ENCODE measurements at regions not wholly inside any gene's neighbourhood (a gene's known extent, or its start where the extent isn't known, plus 50 kb on each side); places are given as distances from the start of the nearest gene placed in this dataset.
"Not testable (repeated sequence)": the region's sequence is repeated elsewhere in the genome, so short reads cannot be mapped to it uniquely, and the experiment has no call there.

GRCh38 chr21:9738527-9738926 lies 782.9 kb upstream of the TPTE start:
- TF ChIP-seq CTCF (IDR thresholded peaks at IDR 0.05; ENCODE audit: unreplicated experiment), result no peak
- Mint-ChIP-seq H3K36me3 (peaks cover 6% of the 10 kb centered on the region), H3K9me3 (peaks cover 25% of the 10 kb centered on the region), H3K4me3 (no peak overlapping the region), H3K27ac (no peak overlapping the region), H3K4me1 (no peaks in the 10 kb centered on the region), H3K27me3 (ENCODE audit: low read depth) (no peaks in the 10 kb centered on the region)
- DNase-seq (ENCODE audit: low spot score in 2 of 2, unreplicated experiment in 2 of 2), result no peak

GRCh38 chr21:9739240-9739639 lies 782.1 kb upstream of the TPTE start:
- no peak overlapping the region for H3K27ac Mint-ChIP-seq
- no peak for TF ChIP-seq CTCF (IDR thresholded peaks at IDR 0.05; ENCODE audit: unreplicated experiment)
- DNase-seq (ENCODE audit: low spot score in 2 of 2, unreplicated experiment in 2 of 2), result no peak
- H3K4me3 Mint-ChIP-seq, result no peak overlapping the region
- no peaks in the 10 kb centered on the region for H3K4me1 Mint-ChIP-seq
- H3K36me3 Mint-ChIP-seq, result peaks cover 6% of the 10 kb centered on the region
- no peaks in the 10 kb centered on the region for H3K27me3 Mint-ChIP-seq (ENCODE audit: low read depth)
- peaks cover 25% of the 10 kb centered on the region for H3K9me3 Mint-ChIP-seq

GRCh38 chr21:9740177-9740941 lies 781.0 kb upstream of the TPTE start:
- peaks cover 25% of the 10 kb centered on the region for H3K9me3 Mint-ChIP-seq
- not testable (repeated sequence) for H3K27ac Mint-ChIP-seq; H3K4me1 Mint-ChIP-seq; H3K27me3 Mint-ChIP-seq (ENCODE audit: low read depth); H3K36me3 Mint-ChIP-seq; H3K4me3 Mint-ChIP-seq; DNase-seq (ENCODE audit: low spot score in 2 of 2, unreplicated experiment in 2 of 2)

GRCh38 chr21:9740991-9741742 lies 780.2 kb upstream of the TPTE start:
- H3K27me3 Mint-ChIP-seq (ENCODE audit: low read depth), result not testable (repeated sequence)
- H3K9me3 Mint-ChIP-seq, result peaks cover 25% of the 10 kb centered on the region

GRCh38 chr21:9743566-9743965 lies 777.8 kb upstream of the TPTE start:
- not testable (repeated sequence) for DNase-seq (ENCODE audit: low spot score in 2 of 2, unreplicated experiment in 2 of 2); H3K36me3 Mint-ChIP-seq; H3K27ac Mint-ChIP-seq; H3K27me3 Mint-ChIP-seq (ENCODE audit: low read depth); H3K4me3 Mint-ChIP-seq; H3K4me1 Mint-ChIP-seq
- H3K9me3 Mint-ChIP-seq, result peaks cover 25% of the 10 kb centered on the region

More at GRCh38 chr21:9740991-9741742, 780.2 kb upstream of the TPTE start:
- not testable (repeated sequence) for H3K4me3 Mint-ChIP-seq; DNase-seq (ENCODE audit: low spot score in 2 of 2, unreplicated experiment in 2 of 2); H3K27ac Mint-ChIP-seq; H3K4me1 Mint-ChIP-seq; H3K36me3 Mint-ChIP-seq

- H3K27ac Mint-ChIP-seq; H3K4me3 Mint-ChIP-seq; H3K36me3 Mint-ChIP-seq; H3K4me1 Mint-ChIP-seq; DNase-seq (ENCODE audit: low spot score in 2 of 2, unreplicated experiment in 2 of 2); H3K27me3 Mint-ChIP-seq (ENCODE audit: low read depth): not testable (repeated sequence)
- H3K9me3 Mint-ChIP-seq, result peaks cover 25% of the 10 kb centered on the region
Measured at GRCh38 chr21:9744166-9744565, 777.2 kb upstream of the TPTE start.

GRCh38 chr21:9744593-9744992 lies 776.8 kb upstream of the TPTE start:
- H3K4me1 Mint-ChIP-seq; H3K4me3 Mint-ChIP-seq; DNase-seq (ENCODE audit: low spot score in 2 of 2, unreplicated experiment in 2 of 2); H3K27me3 Mint-ChIP-seq (ENCODE audit: low read depth); H3K36me3 Mint-ChIP-seq; H3K27ac Mint-ChIP-seq: not testable (repeated sequence)
- H3K9me3 Mint-ChIP-seq, result peaks cover 25% of the 10 kb centered on the region

- not testable (repeated sequence) for H3K4me1 Mint-ChIP-seq; H3K27ac Mint-ChIP-seq; H3K27me3 Mint-ChIP-seq (ENCODE audit: low read depth); H3K4me3 Mint-ChIP-seq; H3K36me3 Mint-ChIP-seq; DNase-seq (ENCODE audit: low spot score in 2 of 2, unreplicated experiment in 2 of 2)
- peaks cover 19% of the 10 kb centered on the region for H3K9me3 Mint-ChIP-seq
Measured at GRCh38 chr21:9745457-9746108, 775.8 kb upstream of the TPTE start.

- not testable (repeated sequence) for DNase-seq (ENCODE audit: low spot score in 2 of 2, unreplicated experiment in 2 of 2); H3K27me3 Mint-ChIP-seq (ENCODE audit: low read depth); H3K27ac Mint-ChIP-seq; H3K36me3 Mint-ChIP-seq; H3K4me1 Mint-ChIP-seq; H3K4me3 Mint-ChIP-seq
- peaks cover 13% of the 10 kb centered on the region for H3K9me3 Mint-ChIP-seq
Measured at GRCh38 chr21:9746311-9746710, 775.1 kb upstream of the TPTE start.

GRCh38 chr21:9746831-9747606 lies 774.4 kb upstream of the TPTE start:
- not testable (repeated sequence) for H3K36me3 Mint-ChIP-seq; H3K9me3 Mint-ChIP-seq; H3K4me1 Mint-ChIP-seq; H3K27me3 Mint-ChIP-seq (ENCODE audit: low read depth); H3K27ac Mint-ChIP-seq; H3K4me3 Mint-ChIP-seq; DNase-seq (ENCODE audit: low spot score in 2 of 2, unreplicated experiment in 2 of 2)

GRCh38 chr21:9747870-9748269 lies 773.5 kb upstream of the TPTE start:
- DNase-seq (ENCODE audit: low spot score in 2 of 2, unreplicated experiment in 2 of 2); H3K27me3 Mint-ChIP-seq (ENCODE audit: low read depth); H3K36me3 Mint-ChIP-seq; H3K9me3 Mint-ChIP-seq; H3K27ac Mint-ChIP-seq; H3K4me1 Mint-ChIP-seq; H3K4me3 Mint-ChIP-seq: not testable (repeated sequence)
